ENCODE measurements at regions not wholly inside any gene's neighbourhood (a gene's known extent, or its start where the extent isn't known, plus 50 kb on each side); places are given as distances from the start of the nearest gene placed in this dataset.

DNA sequence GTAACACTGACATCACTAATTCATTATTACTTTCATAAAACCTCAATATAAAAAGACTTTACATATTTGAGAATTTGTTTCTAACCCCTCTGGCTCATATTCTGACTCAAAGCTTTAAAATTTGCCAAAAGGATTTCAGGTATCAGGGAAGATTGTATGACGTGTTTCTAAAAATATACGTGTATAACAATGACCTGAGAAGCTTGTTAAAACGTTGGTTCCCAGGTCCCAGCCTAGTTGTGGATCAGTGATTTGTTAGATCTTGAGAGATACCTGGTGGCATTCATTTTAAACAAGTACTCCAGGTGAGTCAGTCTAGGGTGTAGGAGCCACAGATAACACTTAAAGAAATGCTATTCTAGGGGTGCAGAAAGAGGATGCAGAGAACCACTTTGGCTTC, 1096.8 kb upstream of the NXPH2 start:
- Histone ChIP-seq H3K4me1 (no peaks in the 10 kb centered on the region), H3K4me3 (no peak overlapping the region), H3K36me3 (no peaks in the 10 kb centered on the region), H3K27ac (no peak overlapping the region), H3K9me3 (peaks cover 0 to 3% (median 0%) of the 10 kb centered on the region in 11 donors), H3K27me3 (no peaks in the 10 kb centered on the region)
- DNase-seq (no peak), ATAC-seq (no peak)
- 61 to 62% methylated on average over 3 of the region's 3 CpGs for WGBS, 2 donors
- intact Hi-C loops (cut with DNase I), result no loop called here
- TF ChIP-seq CTCF (IDR thresholded peaks at IDR 0.05), result no peak

GRCh38 chr2:139876321-139876720, 1096.1 kb upstream of the NXPH2 start:
- Histone ChIP-seq H3K27ac (no peak overlapping the region), H3K36me3 (no peaks in the 10 kb centered on the region), H3K27me3 (no peaks in the 10 kb centered on the region), H3K4me3 (no peak overlapping the region), H3K4me1 (no peaks in the 10 kb centered on the region), H3K9me3 (peaks cover 0 to 3% (median 0%) of the 10 kb centered on the region in 11 donors)
- DNase-seq (no peak), ATAC-seq (no peak)
- TF ChIP-seq CTCF (IDR thresholded peaks at IDR 0.05), result no peak
- WGBS, 2 donors, result 80 to 84% methylated on average over 2 of the region's 2 CpGs
- intact Hi-C loops (cut with DNase I), result no loop called here

DNA sequence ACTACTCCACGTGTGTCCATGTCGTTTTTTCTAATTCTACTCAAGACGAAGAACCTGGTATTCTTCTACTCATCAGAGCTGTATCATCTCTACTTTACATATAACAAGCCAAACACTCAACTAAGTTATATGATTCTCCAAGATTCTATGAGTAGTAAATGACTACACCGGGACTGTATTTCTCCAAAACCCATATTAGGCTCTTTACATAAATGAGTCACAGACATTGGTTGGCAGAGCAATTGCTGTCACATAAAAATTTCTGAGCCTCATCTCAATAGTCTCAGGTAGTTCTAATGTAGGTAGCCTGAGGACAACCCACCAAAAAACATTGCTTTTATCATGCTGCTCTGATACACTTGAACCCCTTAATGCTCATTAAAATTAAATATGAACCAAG, 1092.3 kb upstream of the NXPH2 start:
- Histone ChIP-seq H3K9me3 (peaks cover 0 to 5% (median 0%) of the 10 kb centered on the region in 11 donors), H3K27me3 (no peaks in the 10 kb centered on the region), H3K36me3 (no peaks in the 10 kb centered on the region), H3K4me3 (no peak overlapping the region), H3K4me1 (no peaks in the 10 kb centered on the region), H3K27ac (no peak overlapping the region)
- DNase-seq, result no peak
- intact Hi-C loops (cut with DNase I), result no loop called here
- no peak for ATAC-seq
- no peak for TF ChIP-seq CTCF (IDR thresholded peaks at IDR 0.05)
- WGBS, 2 donors, result 83 to 87% methylated on average over 4 of the region's 4 CpGs

GRCh38 chr2:139872032-139872431, 1091.8 kb upstream of the NXPH2 start:
- WGBS, 2 donors, result 86 to 88% methylated on average over 8 of the region's 8 CpGs
- Histone ChIP-seq H3K4me3 (no peak overlapping the region), H3K36me3 (no peaks in the 10 kb centered on the region), H3K9me3 (peaks cover 0 to 7% (median 0%) of the 10 kb centered on the region in 11 donors), H3K27me3 (no peaks in the 10 kb centered on the region), H3K27ac (no peak overlapping the region), H3K4me1 (no peaks in the 10 kb centered on the region)
- intact Hi-C loops (cut with DNase I), result no loop called here
- no peak for TF ChIP-seq CTCF (IDR thresholded peaks at IDR 0.05)
- ATAC-seq (no peak), DNase-seq (no peak)
